IMR-90 (cell line): ENCODE measurements at regions not wholly inside any gene's neighbourhood (a gene's known extent, or its start where the extent isn't known, plus 50 kb on each side); places are given as distances from the start of the nearest gene placed in this dataset.

Experiments
- ATAC-seq: fragments of 200-7000 bp; cut with Tn5 transposase; 2 replicates; pipeline ENCODE4 v1.9.1; 2020; ENCODE audit warnings: low read depth, mild to moderate bottlenecking, moderate library complexity
- BruUV-seq: library from RNA; stranded (reverse); fragments of 400-500 nt; replicated peaks from 2 replicates; lab custom pipeline; 2021; lab: Mats Ljungman, UMichigan
- CTCF ChIA-PET: fragments of 300-600 bp; formaldehyde crosslinking; extraction: SDS; loops from one replicate; lab custom pipeline; 2021; ENCODE audit warnings: antibody characterized with exemption; lab: Yijun Ruan, JAX
- POLR2A ChIA-PET: fragments of 300-600 bp; sonication (Branson Sonifier 250); formaldehyde crosslinking; loops from one replicate; lab custom pipeline; 2022; ENCODE audit warnings: antibody characterized with exemption; ENCODE audit not compliant: unreplicated experiment; lab: Charles Lee
- DNase-seq: peaks from one replicate; pipeline ENCODE4 v3.0.0; 2013
- H2AFZ ChIP-seq: replicated peaks from 2 replicates; pipeline ENCODE3; 2013; ENCODE audit warnings: low read length, mild to moderate bottlenecking; ENCODE audit not compliant: poor library complexity
- H2AK5ac ChIP-seq: 2 replicates; pipeline ENCODE4 v1.6.1; 2013; ENCODE audit warnings: low read depth, low read length, inconsistent platforms
- H2AK9ac ChIP-seq: replicated peaks from 2 replicates; pipeline ENCODE3; 2013; ENCODE audit warnings: mild to moderate bottlenecking, low read depth, low read length, moderate library complexity; ENCODE audit not compliant: poor library complexity
- H2BK120ac ChIP-seq: 2 replicates; pipeline ENCODE4 v1.6.1; 2013; ENCODE audit warnings: low read depth, low read length, inconsistent platforms
- H2BK15ac ChIP-seq: 3 replicates; pipeline ENCODE4 v1.6.1; 2013; ENCODE audit warnings: low read depth, low read length, inconsistent platforms
- H2BK20ac ChIP-seq: 2 replicates; pipeline ENCODE4 v1.6.1; 2013; ENCODE audit warnings: low read depth, mild to moderate bottlenecking, inconsistent platforms, low read length, moderate library complexity
- H2BK5ac ChIP-seq: 2 replicates; pipeline ENCODE4 v1.6.1; 2013; ENCODE audit warnings: mild to moderate bottlenecking, low read depth, low read length, inconsistent platforms; ENCODE audit not compliant: poor library complexity, severe bottlenecking
- H3K14ac ChIP-seq: replicated peaks from 2 replicates; pipeline ENCODE4 v1.6.1; 2013; ENCODE audit warnings: low read depth, low read length, inconsistent platforms
- H3K18ac ChIP-seq: 2 replicates; pipeline ENCODE4 v1.6.1; 2013; ENCODE audit warnings: low read depth, low read length, control low read depth
- H3K23ac ChIP-seq: 2 replicates; pipeline ENCODE4 v1.6.1; 2013; ENCODE audit warnings: low read depth, low read length, inconsistent platforms
- H3K27ac ChIP-seq: 2 replicates; pipeline ENCODE4 v1.5.1; 2013; ENCODE audit warnings: mild to moderate bottlenecking, control low read depth, low read length; ENCODE audit not compliant: insufficient read depth
- H3K27me3 ChIP-seq: 2 replicates; pipeline ENCODE4 v1.6.1; 2013; ENCODE audit warnings: low read length; ENCODE audit not compliant: control insufficient read depth, insufficient read depth
- H3K36me3 ChIP-seq: 2 replicates; pipeline ENCODE4 v1.6.1; 2013; ENCODE audit warnings: low read length, mixed read lengths; ENCODE audit not compliant: control insufficient read depth, insufficient read depth
- H3K4ac ChIP-seq: 2 replicates; pipeline ENCODE4 v1.6.1; 2013; ENCODE audit warnings: low read depth, low read length, inconsistent platforms
- H3K4me1 ChIP-seq: 2 replicates; pipeline ENCODE4 v1.6.1; 2013; ENCODE audit warnings: low read length, mixed read lengths; ENCODE audit not compliant: control insufficient read depth, insufficient read depth
- H3K4me2 ChIP-seq: 2 replicates; pipeline ENCODE4 v1.6.1; 2013; ENCODE audit warnings: low read depth, mild to moderate bottlenecking, control low read depth, low read length, moderate library complexity
- H3K4me3 ChIP-seq: 2 replicates; pipeline ENCODE4 v1.5.1; 2013; ENCODE audit warnings: low read depth, mild to moderate bottlenecking, control low read depth, low read length, moderate library complexity; ENCODE audit not compliant: insufficient read depth
- H3K56ac ChIP-seq: 2 replicates; pipeline ENCODE4 v1.6.1; 2013; ENCODE audit warnings: low read length, inconsistent platforms; ENCODE audit not compliant: insufficient read depth; ENCODE audit errors: extremely low read depth
- H3K79me1 ChIP-seq, 2 experiments: 2 replicates each; pipeline ENCODE4 v1.6.1; 2013; ENCODE audit warnings: low read length in 2 of 2, inconsistent platforms in 1 of 2, low read depth in 1 of 2
- H3K9ac ChIP-seq: 2 replicates; pipeline ENCODE4 v1.6.1; 2013; ENCODE audit warnings: low read depth, low read length, control low read depth
- H3K9me1 ChIP-seq: 2 replicates; pipeline ENCODE4 v1.6.1; 2013; ENCODE audit warnings: low read length, inconsistent platforms; ENCODE audit not compliant: insufficient read depth
- H3K9me3 ChIP-seq: 2 replicates; pipeline ENCODE4 v1.6.1; 2013; ENCODE audit warnings: low read length; ENCODE audit not compliant: control insufficient read depth, insufficient read depth
- H4K20me1 ChIP-seq: 2 replicates; pipeline ENCODE4 v1.6.1; 2013; ENCODE audit warnings: low read length, inconsistent platforms; ENCODE audit not compliant: insufficient read depth
- H4K5ac ChIP-seq: 2 replicates; pipeline ENCODE4 v1.6.1; 2013; ENCODE audit warnings: mild to moderate bottlenecking, low read depth, low read length, control low read depth
- H4K8ac ChIP-seq, 2 experiments: 2 replicates each; pipeline ENCODE4 v1.6.1; 2013; ENCODE audit warnings: low read depth in 2 of 2, low read length in 2 of 2, control low read depth in 1 of 2, inconsistent platforms in 1 of 2
- H4K91ac ChIP-seq: 2 replicates; pipeline ENCODE4 v1.6.1; 2013; ENCODE audit warnings: low read depth, low read length, inconsistent platforms; ENCODE audit not compliant: insufficient read depth
- BHLHE40 ChIP-seq: fragments of 150-350 bp; IDR thresholded peaks from 2 replicates; pipeline ENCODE4 v1.6.1; 2016; ENCODE audit warnings: mild to moderate bottlenecking, low read depth, low read length
- CHD1 ChIP-seq: IDR thresholded peaks from 2 replicates; pipeline ENCODE4 v1.6.1; 2012; ENCODE audit warnings: low read depth, low read length, improper control_type of control experiment
- FOS ChIP-seq: fragments of 150-350 bp; IDR thresholded peaks from 2 replicates; pipeline ENCODE4 v1.6.1; 2016; ENCODE audit warnings: low read depth, low read length
- MAFK ChIP-seq: IDR thresholded peaks from 2 replicates; pipeline ENCODE4 v1.6.1; 2012; ENCODE audit warnings: low read depth, low read length, improper control_type of control experiment
- MAZ ChIP-seq: IDR thresholded peaks from 2 replicates; pipeline ENCODE4 v1.6.1; 2012; ENCODE audit warnings: low read depth, mild to moderate bottlenecking, low read length, improper control_type of control experiment, moderate library complexity, borderline replicate concordance
- NFE2L2 ChIP-seq: fragments of 150-350 bp; IDR thresholded peaks from 2 replicates; pipeline ENCODE4 v1.6.1; 2016; ENCODE audit warnings: low read depth, mild to moderate bottlenecking, low read length
- RAD21 ChIP-seq: IDR thresholded peaks from 2 replicates; pipeline ENCODE4 v1.6.1; 2012; ENCODE audit warnings: low read length, improper control_type of control experiment
- RCOR1 ChIP-seq: IDR thresholded peaks from 2 replicates; pipeline ENCODE4 v1.6.1; 2012; ENCODE audit warnings: mild to moderate bottlenecking, low read length, improper control_type of control experiment; ENCODE audit not compliant: insufficient replicate concordance
- WGBS, 2 experiments: methylation state at CpG; one replicate each; pipeline versions ENCODE4 v1.1.5 to v1.1.7; 2013; ENCODE audit warnings: missing lambda C conversion rate in 2 of 2; ENCODE audit not compliant: insufficient read length in 1 of 2; ENCODE audit errors: extremely low coverage in 2 of 2; 5-methylcytosine and 5-hydroxymethylcytosine counted together
- dilution Hi-C: fragments of 300-500 bp; cut with HindIII; formaldehyde crosslinking; loops from one replicate; pipeline ENCODE4 v1.14.3; 2018; ENCODE audit warnings: low sequenced_read_pairs; ENCODE audit not compliant: unreplicated experiment
- in situ Hi-C: fragments of 300-500 bp; cut with MboI; formaldehyde crosslinking; loops from 3 replicates; pipeline ENCODE4 v1.14.3; 2019; ENCODE audit warnings: low sequenced_read_pairs, inconsistent platforms, mixed read lengths
- intact Hi-C: fragments of 100-400 bp; cut with micrococcal nuclease; formaldehyde crosslinking; loops from 2 replicates; pipeline ENCODE4 v1.10.0; 2022
- TF ChIP-seq, protein P1 (sequence below): fragments of 150-350 bp; IDR thresholded peaks from 2 replicates; pipeline ENCODE4 v1.6.1; 2017; ENCODE audit warnings: mild to moderate bottlenecking, antibody characterized with exemption, low read length, low read depth

DNA sequence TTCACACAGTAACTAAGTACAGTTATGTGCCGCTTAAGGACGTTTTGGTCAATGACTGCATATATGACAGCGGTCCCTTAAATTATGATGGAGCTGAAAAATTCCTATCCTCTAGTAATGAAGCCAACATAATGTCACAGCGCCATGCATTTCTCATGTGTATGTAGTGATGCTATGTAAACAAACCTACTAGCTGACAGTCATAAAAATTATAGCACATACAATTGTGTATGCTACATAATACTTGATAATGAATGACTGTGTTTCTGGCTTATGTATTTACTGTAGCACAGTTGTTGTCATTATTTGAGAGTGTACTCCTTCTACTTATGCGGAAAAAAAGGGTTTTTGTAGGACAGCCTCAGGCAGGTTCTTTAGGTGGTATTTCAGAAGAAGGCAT, 99.7 kb downstream of the DACT1 start:
- H3K27me3 ChIP-seq = peaks cover 9% of the 10 kb centered on the region
- peak overlapping the region; percentile 64; the same call in 1 of the 2 replicates for H4K5ac ChIP-seq
- dilution Hi-C loops (no loop called here), in situ Hi-C loops (no loop called here), intact Hi-C loops (no loop called here)
- peak overlapping the region; percentile 51; the same call in 1 of the 2 replicates for H4K91ac ChIP-seq
- TF ChIP-seq FOS (no peak), RAD21 (no peak), RCOR1 (no peak), MAFK (no peak), NFE2L2 (no peak), BHLHE40 (no peak), MAZ (no peak), CHD1 (no peak)
- TF ChIP-seq, protein P1, sequence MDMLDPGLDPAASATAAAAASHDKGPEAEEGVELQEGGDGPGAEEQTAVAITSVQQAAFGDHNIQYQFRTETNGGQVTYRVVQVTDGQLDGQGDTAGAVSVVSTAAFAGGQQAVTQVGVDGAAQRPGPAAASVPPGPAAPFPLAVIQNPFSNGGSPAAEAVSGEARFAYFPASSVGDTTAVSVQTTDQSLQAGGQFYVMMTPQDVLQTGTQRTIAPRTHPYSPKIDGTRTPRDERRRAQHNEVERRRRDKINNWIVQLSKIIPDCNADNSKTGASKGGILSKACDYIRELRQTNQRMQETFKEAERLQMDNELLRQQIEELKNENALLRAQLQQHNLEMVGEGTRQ = no peak
- H3K79me1 ChIP-seq = no peaks in the 10 kb centered on the region
- H3K36me3 ChIP-seq = no peaks in the 10 kb centered on the region
- no CpG with 5 or more reads among the region's 5 CpGs for WGBS, 2 experiments
- ChIA-PET CTCF (no interaction called here), POLR2A (no interaction called here)
- ATAC-seq = no peak
- peak overlapping the region; percentile 56; the same call in 1 of the 2 replicates for H3K4ac ChIP-seq
- H3K9me1 ChIP-seq = peaks cover 2% of the 10 kb centered on the region; the same call in 1 of the 2 replicates
- peak overlapping the region; percentile 75 for H3K14ac ChIP-seq
- H3K56ac ChIP-seq = no peak overlapping the region
- no peak overlapping the region for H2AFZ ChIP-seq
- peak overlapping the region; percentile 85; the same call in 2 of the 3 replicates for H2BK15ac ChIP-seq
- H3K4me3 ChIP-seq = no peak overlapping the region
- peak overlapping the region; percentile 65; the same call in 1 of the 2 replicates for H3K27ac ChIP-seq
- H3K18ac ChIP-seq = peak overlapping the region; percentile 95; the same call in 1 of the 2 replicates
- no peaks in the 10 kb centered on the region for H3K9me3 ChIP-seq
- H4K20me1 ChIP-seq = no peaks in the 10 kb centered on the region
- peak overlapping the region; percentile 56; the same call in 1 of the 2 replicates for H3K4me2 ChIP-seq
- no TSS peak for BruUV-seq
- no peak overlapping the region for H2AK9ac ChIP-seq
- no peak overlapping the region for H3K9ac ChIP-seq
- peak overlapping the region; percentile 59 for H2BK5ac ChIP-seq
- H2BK120ac ChIP-seq = peak overlapping the region; percentile 82
- peak overlapping the region; percentile 23 to 75; a peak in 1 of 4 replicates for H4K8ac ChIP-seq
- H3K4me1 ChIP-seq = peaks cover 9% of the 10 kb centered on the region
- peak overlapping the region; percentile 87 for H2AK5ac ChIP-seq
- DNase-seq = no peak
- H2BK20ac ChIP-seq = peak overlapping the region; percentile 86
- no peak overlapping the region for H3K23ac ChIP-seq
